CD4-positive, alpha-beta T cell treated with Interleukin-15 for 1 hour (primary cell): ENCODE measurements at regions not wholly inside any gene's neighbourhood (a gene's known extent, or its start where the extent isn't known, plus 50 kb on each side); places are given as distances from the start of the nearest gene placed in this dataset.
"Not testable (repeated sequence)": the region's sequence is repeated elsewhere in the genome, so short reads cannot be mapped to it uniquely, and the experiment has no call there.

Source experiments
- DNase-seq: peaks from one replicate; pipeline ENCODE4 v3.0.0-alpha.2; 2020

DNA sequence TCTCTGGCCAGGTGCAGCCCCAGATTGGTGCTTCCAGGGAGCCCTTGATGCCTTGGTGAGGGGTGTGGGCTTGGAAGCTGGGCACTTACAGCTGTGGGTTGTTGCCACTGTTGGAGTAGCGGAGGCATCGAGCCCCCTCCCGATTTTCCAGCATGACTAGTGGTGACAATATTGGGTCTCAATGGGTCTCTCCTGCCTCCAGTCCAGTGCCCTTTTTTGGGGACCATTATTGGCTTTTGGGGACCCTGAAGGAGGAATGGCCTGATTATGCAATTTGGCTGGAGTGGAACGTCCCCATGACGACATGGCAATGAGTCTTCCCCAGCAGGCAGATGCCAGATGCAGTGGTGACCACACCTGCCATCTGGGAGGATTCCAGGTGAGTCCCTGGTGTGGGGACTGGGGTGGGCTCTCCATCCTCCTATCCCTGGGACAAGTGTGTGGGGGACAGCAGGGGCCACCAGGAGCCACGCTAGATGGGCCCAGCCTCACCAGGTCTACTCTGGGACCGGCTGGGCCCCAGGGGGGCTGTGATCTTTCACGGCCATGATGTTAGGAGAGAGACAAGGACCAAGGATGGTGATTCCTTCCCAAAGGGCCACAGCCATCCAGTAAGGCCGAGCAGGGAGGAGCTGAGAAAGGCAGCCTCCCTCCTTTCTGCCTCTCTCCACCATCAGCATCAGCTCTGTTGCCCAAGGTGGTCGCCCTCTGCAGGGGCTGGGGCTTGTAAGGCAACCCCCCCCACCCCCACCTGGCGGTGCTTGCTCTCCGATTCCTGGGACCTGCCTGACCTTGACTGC is 196.8 kb downstream of the GOLGA6L6 start:
- peak; percentile 22 for DNase-seq

DNA sequence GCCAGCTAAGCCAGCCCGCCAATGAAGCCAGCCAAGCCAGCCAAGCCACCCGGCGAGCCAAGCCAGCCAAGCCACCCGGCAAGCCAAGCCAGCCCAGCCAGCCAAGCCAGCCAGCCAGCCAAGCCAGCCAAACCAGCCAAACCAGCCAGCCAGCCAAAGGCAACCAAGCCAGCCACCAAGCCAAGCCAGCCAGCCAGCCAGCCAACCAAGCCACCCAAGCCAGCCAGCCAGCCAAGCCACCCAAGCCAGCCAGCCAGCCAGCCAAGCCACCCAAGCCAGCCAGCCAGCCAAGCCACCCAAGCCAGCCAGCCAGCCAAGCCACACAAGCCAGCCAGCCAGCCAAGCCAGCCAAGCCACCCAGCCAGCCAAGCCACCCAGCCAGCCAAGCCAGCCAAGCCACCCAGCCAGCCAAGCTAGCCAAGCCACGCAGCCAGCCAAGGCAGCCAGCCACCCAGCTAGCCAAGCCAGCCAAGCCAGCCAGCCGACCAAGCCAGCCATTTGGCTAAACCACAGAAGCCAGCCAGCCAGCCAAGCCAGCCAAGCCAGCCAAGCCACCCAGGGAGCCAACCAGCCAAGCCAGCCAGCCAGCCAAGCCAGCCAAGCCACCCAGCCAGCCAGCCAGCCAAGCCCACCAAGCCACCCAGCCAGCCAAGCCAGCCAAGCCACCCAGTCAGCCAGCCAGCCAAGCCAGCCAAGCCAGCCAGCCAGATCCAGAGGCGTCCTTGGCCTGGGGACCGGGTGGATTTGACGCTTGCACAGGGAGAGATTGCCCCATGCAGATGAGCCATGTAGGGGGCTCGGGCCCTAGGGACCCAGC is 198.0 kb downstream of the GOLGA6L6 start:
- peak; percentile 19 for DNase-seq

DNA sequence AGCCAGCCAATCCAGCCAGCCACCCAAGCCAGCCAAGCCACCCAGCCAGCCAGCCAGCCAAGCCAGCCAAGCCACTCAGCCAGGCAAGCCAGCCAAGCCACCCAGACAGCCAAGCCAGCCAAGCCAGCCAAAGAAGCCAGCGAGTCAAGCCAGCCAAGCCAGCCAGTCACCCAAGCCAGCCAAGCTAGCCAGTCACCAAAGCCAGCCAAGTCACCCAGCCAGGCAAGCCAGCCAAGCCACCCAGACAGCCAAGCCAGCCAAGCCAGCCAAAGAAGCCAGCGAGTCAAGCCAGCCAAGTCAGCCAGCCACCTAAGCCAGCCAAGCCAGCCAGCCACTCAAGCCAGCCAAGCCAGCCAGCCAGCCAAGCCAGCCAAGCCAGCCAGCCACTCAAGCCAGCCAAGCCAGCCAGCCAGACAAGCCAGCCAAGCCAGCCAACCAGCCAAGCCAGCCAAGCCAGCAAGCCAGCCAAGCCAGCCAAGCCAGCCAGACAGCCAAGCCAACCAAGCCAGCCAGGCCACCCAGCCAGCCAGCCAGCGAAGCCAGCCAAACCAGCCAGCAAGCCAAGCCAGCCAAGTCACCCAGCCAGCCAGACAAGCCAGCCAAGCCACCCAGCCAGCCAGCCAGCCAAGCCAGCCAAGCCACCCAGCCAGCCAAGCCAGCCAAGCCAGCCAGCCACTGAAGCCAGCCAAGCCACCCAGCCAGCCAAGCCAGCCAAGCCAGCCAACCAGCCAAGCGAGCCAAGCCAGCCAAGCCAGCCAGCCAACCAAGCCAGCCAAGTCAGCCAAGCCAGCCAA is 198.8 kb downstream of the GOLGA6L6 start:
- not testable (repeated sequence) for DNase-seq

DNA sequence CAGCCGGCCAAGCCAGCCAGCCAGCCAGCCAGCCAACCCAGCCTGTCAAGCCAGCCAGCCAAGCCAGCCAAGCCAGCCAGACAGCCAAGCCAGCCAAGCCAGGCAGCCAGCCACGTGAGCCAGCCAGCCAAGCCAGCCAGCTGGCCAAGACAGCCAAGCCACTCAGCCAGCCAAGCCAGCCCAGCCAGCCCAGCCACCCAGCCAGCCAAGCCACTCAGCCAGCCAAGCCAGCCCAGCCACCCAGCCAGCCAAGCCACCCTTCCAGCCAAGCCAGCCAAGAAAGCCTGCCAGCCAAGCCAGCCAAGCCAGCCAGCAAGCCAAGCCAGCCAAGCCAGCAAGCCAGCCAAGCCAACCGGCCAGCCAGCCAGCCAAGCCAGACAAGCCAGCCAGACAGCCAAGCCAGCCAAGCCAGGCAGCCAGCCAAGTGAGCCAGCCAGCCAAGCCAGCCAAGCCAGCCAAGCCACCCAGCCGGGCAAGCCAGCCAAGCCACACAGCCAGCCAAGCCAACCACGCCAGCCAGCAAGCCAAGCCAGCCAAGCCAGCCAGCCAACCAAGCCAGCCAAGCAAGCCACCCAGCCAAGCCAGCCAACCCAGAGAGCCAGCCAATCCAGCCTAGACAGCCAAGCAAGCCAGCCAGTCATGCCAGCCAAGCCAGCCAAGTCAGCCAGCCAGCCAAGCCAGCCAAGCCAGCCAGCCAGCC is 199.5 kb downstream of the GOLGA6L6 start:
- peak; percentile 58 for DNase-seq

DNA sequence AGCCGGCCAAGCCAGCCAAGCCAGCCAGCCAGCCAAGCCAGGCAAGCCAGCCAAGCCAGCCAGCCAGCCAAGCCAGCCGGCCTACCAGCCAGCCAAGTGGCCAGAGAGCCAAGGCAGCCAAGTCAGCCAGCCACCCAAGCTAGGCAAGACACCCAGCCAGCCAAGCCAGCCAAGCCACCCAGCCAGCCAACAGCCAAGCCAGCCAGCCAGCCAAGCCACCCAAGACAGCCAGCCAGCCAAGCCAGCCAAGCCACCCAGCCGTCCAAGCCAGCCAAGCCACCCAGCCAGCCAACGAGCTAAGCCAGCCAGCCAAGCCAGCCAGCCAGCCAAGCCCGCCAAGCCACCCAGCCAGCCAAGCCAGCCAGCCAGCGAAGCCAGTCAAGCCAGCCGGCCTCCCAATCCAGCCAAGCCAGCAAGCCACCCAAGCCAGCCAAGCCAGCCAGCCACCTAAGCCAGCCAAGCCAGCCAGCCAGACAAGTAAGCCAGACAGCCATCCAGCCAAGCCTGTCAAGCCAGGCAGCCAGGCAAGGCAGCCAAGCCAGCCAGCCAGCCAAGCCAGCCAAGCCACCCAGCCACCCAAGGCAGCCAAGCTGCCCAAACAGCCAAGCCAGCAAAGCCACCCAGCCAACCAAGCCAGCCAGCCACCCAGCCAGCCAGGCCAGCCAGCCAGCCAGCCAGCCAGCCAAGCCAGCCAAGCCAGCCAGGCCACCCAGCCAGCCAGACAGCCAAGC is 200.5 kb downstream of the GOLGA6L6 start:
- DNase-seq, result peak; percentile 56

DNA sequence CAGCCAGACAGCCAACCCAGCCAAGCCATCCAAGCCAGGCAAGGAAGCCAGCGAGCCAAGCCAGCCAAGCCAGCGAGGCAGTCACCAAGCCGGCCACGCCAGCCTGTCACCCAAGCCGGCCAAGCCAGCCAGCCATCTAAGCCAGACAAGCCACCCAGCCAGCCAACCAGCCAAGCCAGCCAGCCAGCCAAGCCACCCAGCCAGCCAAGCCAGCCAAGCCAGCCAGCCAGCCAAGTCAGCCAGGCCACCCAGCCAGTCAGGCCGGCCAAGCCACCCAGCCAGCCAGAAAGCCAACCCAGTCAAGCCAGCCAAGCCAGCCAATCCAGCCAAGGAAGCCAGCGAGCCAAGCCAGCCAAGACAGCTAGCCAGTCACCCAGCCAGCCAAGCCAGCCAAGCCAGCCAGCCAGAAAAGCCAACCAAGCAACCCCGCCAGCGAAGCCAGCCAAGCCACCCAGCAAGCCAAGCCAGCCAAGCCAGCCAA is 201.2 kb downstream of the GOLGA6L6 start:
- peak; percentile 49 for DNase-seq

DNA sequence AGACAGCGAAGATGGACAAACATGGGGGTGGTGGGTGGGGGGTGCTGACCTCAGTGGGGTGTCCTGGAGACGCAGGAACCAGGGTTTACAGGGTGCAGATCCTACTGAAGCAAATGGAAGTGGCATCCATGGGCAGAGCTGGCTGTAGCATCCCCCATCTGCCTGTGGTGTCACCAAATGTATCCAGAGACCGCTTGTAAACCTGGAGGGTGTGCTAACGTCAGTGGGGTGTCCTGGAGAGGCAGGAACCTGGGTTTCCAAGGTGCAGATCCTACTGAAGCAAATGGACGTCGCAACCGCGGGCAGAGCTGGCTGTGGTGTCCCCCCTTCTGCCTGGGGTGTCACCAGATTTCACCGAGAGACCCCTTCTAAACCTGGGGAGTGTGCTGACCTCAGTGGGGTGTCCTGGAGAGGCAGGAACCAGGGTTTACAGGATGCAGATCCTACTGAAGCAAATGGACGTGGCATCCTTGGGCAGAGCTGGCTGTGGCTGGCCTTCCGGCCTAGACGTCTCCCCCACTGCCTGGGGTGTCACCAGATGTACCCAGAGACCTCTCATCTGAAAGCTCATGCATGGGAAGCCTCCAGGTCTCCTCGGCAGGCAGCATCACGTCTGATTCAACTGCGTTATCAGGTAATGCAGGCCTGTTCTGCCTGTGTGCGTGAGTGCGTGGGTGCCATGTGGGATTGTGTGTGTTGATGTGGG is 202.4 kb downstream of the GOLGA6L6 start:
- DNase-seq, result peak; percentile 18

DNA sequence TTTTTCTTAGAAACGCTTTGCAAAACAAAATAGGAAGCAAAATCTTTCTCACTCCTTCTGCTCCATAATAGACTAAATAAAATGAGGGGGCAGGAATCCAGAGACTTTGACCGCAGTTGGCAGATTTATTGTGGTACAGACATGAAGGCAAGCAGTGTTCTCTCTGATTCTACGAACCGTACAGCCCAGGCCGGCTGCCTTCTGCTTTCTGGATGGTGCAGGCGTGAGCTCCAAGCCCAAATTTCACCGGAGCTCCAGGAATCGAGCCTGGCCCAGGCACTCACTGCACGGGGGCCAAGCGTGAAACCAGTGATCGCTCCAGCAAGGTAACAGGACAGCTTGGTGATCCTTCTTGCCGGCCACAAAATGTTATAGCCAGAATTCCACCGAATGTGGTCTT is 202.9 kb downstream of the GOLGA6L6 start:
- not testable (repeated sequence) for DNase-seq

DNA sequence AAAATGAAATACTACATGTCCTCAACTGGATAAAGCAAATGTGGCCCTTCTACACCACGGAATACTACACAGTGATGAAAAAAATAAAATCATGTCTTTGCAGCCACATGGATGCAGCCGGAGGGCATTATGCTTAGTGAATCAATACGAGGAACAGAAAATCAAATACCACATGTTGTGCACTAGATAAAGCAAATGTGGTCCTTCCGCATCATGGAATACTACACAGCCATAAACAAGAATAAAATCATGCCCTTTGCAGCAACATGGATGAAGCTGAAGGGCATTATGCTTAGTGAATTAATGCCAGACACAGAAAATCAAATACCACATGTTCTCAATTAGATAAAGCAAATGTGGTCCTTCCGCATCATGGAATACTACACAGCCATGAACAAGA is 204.4 kb downstream of the GOLGA6L6 start:
- DNase-seq, result not testable (repeated sequence)

DNA sequence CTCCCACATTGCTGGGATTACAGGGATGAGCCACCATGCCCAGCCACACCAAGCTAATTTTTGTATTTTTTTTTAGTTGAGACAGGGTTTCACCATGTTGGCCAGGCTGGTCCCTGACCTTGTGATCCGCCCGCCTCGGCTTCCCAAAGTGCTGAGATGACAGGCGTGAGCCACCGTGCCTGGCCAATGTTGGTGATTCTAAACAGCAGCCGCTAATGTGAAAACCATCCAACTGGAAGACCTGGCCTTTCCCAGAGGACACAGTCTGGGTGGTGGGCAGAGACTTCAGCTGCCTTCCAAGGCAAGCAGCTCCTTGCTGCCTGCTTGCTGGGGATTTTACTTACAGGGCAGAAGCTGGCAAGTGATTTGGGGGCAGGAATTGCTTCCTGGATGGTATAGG is 207.1 kb downstream of the GOLGA6L6 start:
- DNase-seq, result not testable (repeated sequence)

DNA sequence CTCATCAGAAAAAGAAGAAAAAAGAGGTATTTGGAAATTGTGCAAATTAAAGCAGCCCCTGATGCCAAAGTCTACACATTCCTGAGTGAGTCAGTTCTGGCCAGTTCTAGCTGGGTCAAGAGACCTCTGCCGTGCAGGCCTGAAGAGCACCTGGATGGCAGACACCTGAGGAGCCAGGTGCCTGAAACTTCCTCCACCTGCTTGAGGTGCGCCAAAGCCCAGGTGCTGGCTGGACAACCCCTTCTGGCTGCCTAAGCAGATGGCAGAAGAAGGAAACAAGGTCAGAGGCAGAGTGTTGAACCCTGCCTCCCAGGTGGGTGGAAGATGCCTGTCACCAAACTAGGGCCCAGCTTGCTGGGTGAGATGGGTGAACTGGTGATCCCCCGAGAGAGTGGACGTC is 215.8 kb downstream of the GOLGA6L6 start:
- DNase-seq, result not testable (repeated sequence)

DNA sequence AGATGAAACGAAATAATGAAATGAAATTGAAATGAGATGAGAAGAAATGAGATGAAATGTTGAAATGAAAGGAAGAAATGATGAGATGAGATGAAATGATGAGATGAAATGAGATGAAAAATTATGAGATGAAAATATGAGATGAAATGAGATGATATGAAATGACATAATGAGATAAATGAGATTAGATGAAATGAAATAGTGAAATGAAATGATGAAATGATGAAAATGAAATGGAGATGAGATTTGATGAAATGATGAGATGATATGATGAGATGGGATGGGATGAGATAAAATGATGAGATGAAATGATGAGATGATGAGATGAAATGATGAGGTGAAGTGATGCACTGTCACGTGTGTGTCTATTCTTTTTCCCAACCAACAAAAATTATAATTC is 224.5 kb downstream of the GOLGA6L6 start:
- not testable (repeated sequence) for DNase-seq

DNA sequence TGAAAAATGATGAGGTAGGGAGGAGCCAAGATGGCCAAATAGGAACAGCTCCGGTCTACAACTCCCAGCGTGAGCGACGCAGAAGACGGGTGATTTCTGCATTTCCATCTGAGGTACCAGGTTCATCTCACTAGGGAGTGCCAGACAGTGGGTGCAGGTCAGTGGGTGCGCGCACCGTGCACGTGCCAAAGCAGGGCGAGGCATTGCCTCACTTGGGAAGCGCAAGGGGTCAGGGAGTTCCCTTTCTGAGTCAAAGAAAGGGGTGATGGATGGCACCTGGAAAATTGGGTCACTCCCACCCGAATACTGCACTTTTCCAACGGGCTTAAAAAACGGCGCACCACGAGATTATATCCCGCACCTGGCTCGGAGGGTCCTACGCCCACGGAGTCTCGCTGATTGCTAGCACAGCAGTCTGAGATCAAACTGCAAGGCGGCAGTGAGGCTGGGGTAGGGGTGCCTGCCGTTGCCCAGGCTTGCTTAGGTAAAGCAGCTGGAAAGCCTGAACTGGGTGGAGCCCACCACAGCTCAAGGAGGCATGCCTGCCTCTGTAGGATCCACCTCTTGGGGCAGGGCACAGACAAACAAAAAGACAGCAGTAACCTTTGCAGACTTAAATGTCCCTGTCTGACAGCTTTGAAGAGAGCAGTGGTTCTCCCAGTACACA is 230.5 kb downstream of the GOLGA6L6 start:
- DNase-seq, result not testable (repeated sequence)

DNA sequence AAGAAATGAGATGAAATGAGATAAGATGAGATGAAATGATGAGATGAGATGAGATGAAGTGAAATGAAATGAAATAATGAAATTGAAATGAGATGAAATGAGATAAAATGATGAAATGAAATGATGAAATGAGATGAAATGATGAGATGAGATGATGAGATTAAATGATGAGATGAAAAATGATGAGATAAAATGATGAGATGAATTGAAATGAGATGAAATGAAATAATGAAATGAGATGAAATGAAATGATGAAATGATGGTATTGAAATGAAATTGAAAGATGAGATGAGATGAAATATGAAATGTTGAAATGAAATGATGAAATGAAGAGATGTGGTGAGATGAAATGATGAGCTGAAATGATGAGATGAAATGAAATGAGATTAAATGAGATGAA is 231.0 kb downstream of the GOLGA6L6 start:
- DNase-seq, result no peak

DNA sequence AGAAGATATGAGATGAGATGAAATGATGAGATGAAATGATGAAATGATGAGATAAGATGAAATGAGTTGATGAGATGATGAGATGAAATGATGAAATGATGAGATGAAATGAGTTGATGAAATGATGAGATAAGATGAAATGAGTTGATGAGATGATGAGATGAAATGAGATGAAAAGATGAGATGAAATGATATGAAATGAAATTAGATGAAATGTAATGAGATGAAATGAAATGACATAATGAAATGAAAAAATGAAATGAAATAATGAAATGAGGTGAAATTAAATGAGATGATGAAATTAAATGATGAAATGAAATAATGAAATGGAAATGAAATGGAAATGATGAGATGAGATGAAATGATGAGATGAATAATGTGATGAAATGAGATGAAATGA is 231.6 kb downstream of the GOLGA6L6 start:
- not testable (repeated sequence) for DNase-seq

DNA sequence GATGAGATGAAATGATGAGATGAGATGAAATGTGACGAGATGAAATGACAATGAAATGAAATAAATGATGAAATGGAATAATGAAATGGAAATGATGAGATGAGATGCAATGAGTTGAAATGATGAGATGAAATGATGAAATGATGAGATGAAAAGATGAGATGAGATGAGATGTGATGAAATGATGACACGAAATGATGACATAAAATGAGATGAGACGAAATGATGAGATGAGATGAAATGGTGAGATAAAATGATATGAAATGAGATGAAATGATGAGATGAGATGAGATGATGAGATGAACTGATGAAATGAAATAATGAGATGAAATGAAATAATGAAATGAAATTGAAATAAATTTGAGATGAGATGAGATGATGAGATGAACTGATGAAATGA is 232.2 kb downstream of the GOLGA6L6 start:
- DNase-seq, result not testable (repeated sequence)

DNA sequence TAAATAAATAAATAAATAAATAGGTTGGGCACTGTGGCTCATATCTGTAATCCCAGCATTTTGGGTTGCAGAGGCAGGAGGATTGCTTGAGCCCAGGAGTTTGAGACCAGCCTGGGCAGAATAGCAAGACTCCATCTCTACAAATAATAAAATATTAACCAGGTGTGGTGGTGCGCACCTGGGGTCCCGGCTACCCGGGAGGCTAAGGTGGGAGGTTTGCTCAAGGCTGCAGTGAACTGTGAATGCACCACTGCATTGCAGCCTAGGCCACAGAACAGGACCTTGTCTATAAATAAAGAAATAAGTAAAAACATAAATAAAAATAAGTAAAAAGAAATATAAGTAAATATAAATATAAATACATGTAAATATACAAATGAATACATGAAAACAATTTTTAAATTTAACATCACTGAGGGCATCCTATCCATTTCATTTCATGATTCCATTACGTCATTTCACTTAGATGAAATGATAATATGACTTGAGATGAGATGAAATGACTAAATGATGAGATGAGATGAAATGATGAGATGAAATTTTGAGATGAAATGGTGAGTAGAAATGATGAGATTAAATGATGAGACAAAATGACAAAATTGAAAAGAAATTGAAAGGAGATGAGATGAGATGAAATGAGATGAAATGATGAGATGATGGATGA is 233.4 kb downstream of the GOLGA6L6 start:
- not testable (repeated sequence) for DNase-seq

DNA sequence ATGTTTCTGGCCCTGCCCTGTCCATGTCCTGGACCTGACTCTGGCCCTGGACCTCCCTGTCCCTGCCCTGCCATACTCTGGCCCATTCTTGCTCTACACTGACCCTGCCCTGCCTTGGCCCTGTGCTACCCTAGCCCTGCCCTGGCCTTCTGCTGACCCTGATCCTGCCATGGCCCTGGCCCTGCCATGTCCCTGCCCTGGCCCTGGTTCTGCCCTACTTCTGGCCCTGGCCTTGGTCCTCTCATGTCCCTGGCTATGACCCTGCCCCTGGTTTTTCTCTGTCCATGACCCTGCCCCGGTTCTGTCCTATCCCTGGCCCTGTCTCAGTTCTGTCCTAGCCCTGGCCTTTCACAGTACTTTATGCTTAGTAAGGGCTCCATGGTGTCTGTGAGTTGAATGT is 234.5 kb downstream of the GOLGA6L6 start:
- not testable (repeated sequence) for DNase-seq

DNA sequence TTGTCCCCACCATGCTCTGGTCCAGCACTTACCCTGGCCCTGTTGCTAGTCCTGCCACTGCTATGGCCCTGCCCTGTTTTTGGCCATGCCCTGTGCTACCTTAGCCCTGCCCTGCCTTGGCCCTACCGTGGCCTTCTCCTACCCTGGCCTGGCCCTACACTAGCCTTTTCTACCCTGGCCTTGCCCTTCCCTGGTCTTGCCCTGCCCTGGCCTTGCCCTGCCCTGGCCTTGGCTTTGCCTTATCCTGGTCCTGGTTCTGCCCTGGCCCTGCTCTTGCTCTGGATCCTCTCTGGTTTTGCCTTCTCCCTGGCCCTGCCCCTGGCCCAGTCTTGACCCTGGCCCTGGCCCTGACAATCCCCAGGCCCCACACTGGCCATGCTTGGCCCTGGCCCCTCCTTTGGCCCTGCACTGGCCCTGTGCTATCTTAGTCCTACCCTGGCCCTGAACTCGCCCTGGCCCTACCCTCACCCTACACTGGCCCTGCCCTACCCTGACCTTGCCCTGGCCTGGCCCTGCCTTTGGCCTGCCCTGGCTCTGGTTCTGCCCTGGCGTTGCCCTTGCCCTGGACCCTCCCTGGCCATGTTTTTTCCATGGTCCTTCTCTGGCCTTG is 235.0 kb downstream of the GOLGA6L6 start:
- not testable (repeated sequence) for DNase-seq
